ENCODE measurements at regions not wholly inside any gene's neighbourhood (a gene's known extent, or its start where the extent isn't known, plus 50 kb on each side); places are given as distances from the start of the nearest gene placed in this dataset.

DNA sequence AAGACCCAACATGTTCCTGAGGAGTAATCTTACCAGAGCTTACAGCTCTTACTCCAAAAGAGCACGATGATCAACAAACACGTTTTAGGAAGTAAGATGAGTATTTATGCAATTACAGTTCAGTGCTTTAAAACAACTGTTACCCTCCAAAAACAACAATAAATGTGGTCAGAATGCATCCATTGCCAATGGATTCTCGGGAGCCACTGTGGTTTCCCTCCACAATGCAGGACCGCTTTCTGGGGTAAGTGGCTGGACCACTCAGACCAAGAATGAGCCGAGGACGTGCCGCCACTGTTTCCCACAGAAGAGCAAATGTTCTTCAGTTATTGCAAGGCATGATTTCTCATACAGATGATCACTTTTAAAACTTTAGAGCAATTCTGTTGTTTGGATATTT is 232.3 kb upstream of the MKLN1 start:
- TF ChIP-seq, protein P1, sequence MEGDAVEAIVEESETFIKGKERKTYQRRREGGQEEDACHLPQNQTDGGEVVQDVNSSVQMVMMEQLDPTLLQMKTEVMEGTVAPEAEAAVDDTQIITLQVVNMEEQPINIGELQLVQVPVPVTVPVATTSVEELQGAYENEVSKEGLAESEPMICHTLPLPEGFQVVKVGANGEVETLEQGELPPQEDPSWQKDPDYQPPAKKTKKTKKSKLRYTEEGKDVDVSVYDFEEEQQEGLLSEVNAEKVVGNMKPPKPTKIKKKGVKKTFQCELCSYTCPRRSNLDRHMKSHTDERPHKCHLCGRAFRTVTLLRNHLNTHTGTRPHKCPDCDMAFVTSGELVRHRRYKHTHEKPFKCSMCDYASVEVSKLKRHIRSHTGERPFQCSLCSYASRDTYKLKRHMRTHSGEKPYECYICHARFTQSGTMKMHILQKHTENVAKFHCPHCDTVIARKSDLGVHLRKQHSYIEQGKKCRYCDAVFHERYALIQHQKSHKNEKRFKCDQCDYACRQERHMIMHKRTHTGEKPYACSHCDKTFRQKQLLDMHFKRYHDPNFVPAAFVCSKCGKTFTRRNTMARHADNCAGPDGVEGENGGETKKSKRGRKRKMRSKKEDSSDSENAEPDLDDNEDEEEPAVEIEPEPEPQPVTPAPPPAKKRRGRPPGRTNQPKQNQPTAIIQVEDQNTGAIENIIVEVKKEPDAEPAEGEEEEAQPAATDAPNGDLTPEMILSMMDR (IDR thresholded peaks at IDR 0.05; ENCODE audit: extremely low read depth, missing control alignments): no peak
- DNase-seq (ENCODE audit: low spot score): no peak

- no peak for DNase-seq (ENCODE audit: low spot score)
- TF ChIP-seq, protein P1 (IDR thresholded peaks at IDR 0.05; ENCODE audit: extremely low read depth, missing control alignments): no peak
Observed at GRCh38 chr7:131096267-131096927, 231.3 kb upstream of the MKLN1 start.

GRCh38 chr7:131097662-131098376 is 229.9 kb upstream of the MKLN1 start:
- TF ChIP-seq, protein P1 (IDR thresholded peaks at IDR 0.05; ENCODE audit: extremely low read depth, missing control alignments): no peak
- no peak for DNase-seq (ENCODE audit: low spot score)

DNA sequence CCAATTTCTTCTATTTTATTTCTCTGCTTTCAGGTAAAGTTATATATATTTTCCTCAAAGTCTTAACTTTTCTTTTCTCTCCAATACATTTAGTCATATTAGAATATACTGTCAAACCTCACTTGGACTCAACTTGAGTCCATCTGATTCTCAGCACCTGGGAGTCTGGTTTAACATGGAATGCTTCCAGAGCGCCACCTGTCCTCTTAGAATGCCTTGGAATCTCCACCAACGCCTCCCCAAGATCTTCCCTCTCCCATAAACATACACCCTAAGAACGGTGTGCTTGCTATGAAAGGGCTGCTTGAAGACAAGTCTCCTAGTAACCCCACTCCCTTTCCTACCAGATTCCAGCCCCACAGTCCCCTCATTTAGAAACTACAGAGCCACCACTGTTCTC is 229.1 kb upstream of the MKLN1 start:
- TF ChIP-seq, protein P1 (IDR thresholded peaks at IDR 0.05; ENCODE audit: extremely low read depth, missing control alignments): no peak
- no peak for DNase-seq (ENCODE audit: low spot score)

GRCh38 chr7:131100357-131101054 is 227.2 kb upstream of the MKLN1 start:
- TF ChIP-seq, protein P1 (IDR thresholded peaks at IDR 0.05; ENCODE audit: extremely low read depth, missing control alignments): no peak

GRCh38 chr7:131103997-131104396 is 223.7 kb upstream of the MKLN1 start:
- TF ChIP-seq, protein P1 (IDR thresholded peaks at IDR 0.05; ENCODE audit: extremely low read depth, missing control alignments): no peak
- no peak for DNase-seq (ENCODE audit: low spot score)

More at GRCh38 chr7:131100357-131101054, 227.2 kb upstream of the MKLN1 start:
- DNase-seq (ENCODE audit: low spot score): no peak

All from GM20000 (cell line).